Small intestine (tissue), 7 donors: ENCODE measurements at regions not wholly inside any gene's neighbourhood (a gene's known extent, or its start where the extent isn't known, plus 50 kb on each side); places are given as distances from the start of the nearest gene placed in this dataset.

Experiments
- DNase-seq, 2 donors: peaks; one replicate each; pipeline versions ENCODE4 v3.0.0 to v3.0.0-alpha.2; 2013
- FAIRE-seq: peaks from 2 replicates; lab custom pipeline; 2012; peaks lifted over from hg19 to GRCh38; lab: Jason Lieb, UNC
- H3K27ac ChIP-seq, 3 donors: one replicate each; pipeline ENCODE4 v1.5.1; 2013; ENCODE audit warnings: low read length in 2 of 3, mild to moderate bottlenecking in 2 of 3, control low read depth in 1 of 3, inconsistent platforms in 1 of 3, low read depth in 1 of 3, moderate library complexity in 1 of 3
- H3K27me3 ChIP-seq, 3 donors: one replicate each; pipeline ENCODE4 v1.6.1; 2013; ENCODE audit warnings: low read length in 3 of 3, inconsistent platforms in 1 of 3; ENCODE audit not compliant: control insufficient read depth in 3 of 3, insufficient read depth in 3 of 3
- H3K36me3 ChIP-seq, 3 donors: one replicate each; pipeline ENCODE4 v1.6.1; 2013; ENCODE audit warnings: low read length in 3 of 3, inconsistent platforms in 1 of 3, low read depth in 1 of 3, mild to moderate bottlenecking in 1 of 3, moderate library complexity in 1 of 3; ENCODE audit not compliant: control insufficient read depth in 3 of 3, insufficient read depth in 2 of 3
- H3K4me1 ChIP-seq, 3 donors: one replicate each; pipeline ENCODE4 v1.6.1; 2013; ENCODE audit warnings: low read length in 2 of 3, inconsistent platforms in 1 of 3, low read depth in 1 of 3, mild to moderate bottlenecking in 1 of 3, moderate library complexity in 1 of 3; ENCODE audit not compliant: control insufficient read depth in 3 of 3, insufficient read depth in 2 of 3
- H3K4me3 ChIP-seq, 3 donors: one replicate each; pipeline ENCODE4 v1.5.1; 2013; ENCODE audit warnings: low read length in 3 of 3, control low read depth in 1 of 3, inconsistent platforms in 1 of 3, low read depth in 1 of 3, mild to moderate bottlenecking in 1 of 3, moderate library complexity in 1 of 3
- H3K9me3 ChIP-seq, 2 donors: one replicate each; pipeline ENCODE4 v1.6.1; 2013; ENCODE audit warnings: low read depth in 1 of 2, low read length in 1 of 2; ENCODE audit not compliant: control insufficient read depth in 2 of 2, insufficient read depth in 1 of 2
- WGBS, 3 donors: extraction: QIAGEN DNeasy Blood & Tissue Kit; methylation state at CpG; one replicate each; pipeline ENCODE4 v1.1.7; 2013; 5-methylcytosine and 5-hydroxymethylcytosine counted together
- donor health status: healthy with polysubstance abuse.
- donor health status: control.
- donor health status: control.
- donor health status: Bipolar disorder and iron deficiency.
- donor health status: healthy.

DNA sequence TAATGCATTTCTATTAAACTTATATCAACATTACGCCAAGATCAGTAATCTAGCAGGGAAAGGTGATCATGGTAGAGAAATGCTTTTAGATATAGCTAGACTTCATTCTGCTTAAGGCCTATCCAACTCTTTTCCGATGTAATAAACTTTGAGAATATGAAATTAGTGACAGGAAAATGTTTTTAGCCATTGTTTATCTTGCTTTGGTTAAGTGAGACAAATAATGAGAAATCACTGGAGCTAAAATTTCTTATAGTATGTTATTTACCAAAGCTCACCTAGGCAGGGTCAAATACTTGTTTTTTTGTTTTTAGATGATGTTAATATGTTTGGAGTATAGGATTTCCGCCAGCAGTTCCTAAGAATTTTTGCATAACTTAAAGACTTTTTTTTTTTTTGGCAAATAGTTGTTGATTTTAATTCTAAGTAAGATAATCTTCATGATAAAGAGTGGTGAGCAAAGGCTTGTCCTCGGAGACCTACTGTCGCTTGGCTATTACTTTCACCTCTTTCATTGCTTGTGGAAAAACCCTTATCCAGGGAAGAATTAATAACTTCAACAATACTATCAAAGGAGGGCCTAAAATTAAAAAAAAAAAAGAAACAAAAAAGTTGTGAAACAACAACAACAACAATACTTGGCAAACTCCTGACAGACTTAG lies 98.3 kb downstream of the SOX4 start:
- Histone ChIP-seq H3K4me3 (no peak overlapping the region), H3K27ac (no peak overlapping the region), H3K36me3 (no peaks in the 10 kb centered on the region), H3K9me3 (peaks cover 0 to 6% of the 10 kb centered on the region in 2 donors), H3K4me1 (no peaks in the 10 kb centered on the region), H3K27me3 (no peaks in the 10 kb centered on the region)
- 81 to 90% (median 81%) methylated on average over 5 of the region's 5 CpGs for WGBS, 3 donors
- no peak for DNase-seq
- FAIRE-seq: no peak

DNA sequence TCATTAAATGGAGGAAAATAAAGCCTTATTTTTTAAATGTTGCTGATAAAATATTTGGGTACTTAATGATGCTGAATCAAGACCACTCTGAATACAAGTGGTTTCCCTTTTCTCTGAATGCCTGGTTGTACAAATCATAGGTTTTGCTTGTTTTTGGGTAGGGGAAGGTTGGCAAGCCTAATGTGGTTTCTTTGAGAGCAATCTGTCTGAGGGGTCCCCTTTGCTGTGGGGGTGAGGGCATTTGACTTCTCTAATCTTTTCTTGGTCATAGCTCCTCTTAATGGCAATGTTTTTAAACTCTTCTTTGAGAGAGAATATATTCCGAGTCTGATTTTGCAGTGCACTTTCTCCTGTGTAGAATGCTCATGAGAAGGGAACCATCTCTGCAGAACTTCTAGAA lies 99.2 kb downstream of the SOX4 start:
- Histone ChIP-seq H3K36me3 (no peaks in the 10 kb centered on the region), H3K27ac (no peak overlapping the region), H3K4me3 (no peak overlapping the region), H3K27me3 (no peaks in the 10 kb centered on the region), H3K4me1 (no peaks in the 10 kb centered on the region), H3K9me3 (peaks cover 0 to 5% of the 10 kb centered on the region in 2 donors)
- FAIRE-seq (no peak), DNase-seq (no peak)
- 68 to 88% (median 83%) methylated on average over 1 of the region's 1 CpG for WGBS, 3 donors

DNA sequence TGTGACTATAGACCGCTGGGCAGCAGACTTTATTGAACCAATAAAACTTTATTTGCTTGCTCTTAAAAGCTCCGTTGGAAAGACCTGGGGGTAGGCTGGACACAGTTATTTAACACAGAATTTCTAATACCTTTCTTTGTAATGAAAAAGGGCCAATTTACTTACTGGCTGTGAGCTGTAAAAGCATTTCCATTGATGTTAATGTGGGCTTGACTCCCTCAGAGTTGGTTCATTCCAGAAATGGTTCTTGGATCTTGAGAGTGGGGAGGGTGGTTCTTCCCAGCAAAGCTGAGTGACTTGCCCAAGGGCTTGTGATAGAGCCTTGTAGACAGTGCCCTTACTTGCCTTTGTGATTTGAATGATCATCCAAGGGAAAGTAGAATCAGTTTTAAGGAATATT lies 100.6 kb downstream of the SOX4 start:
- FAIRE-seq: no peak
- no peaks in the 10 kb centered on the region for H3K4me1 ChIP-seq
- H3K27me3 ChIP-seq: no peaks in the 10 kb centered on the region
- no peak overlapping the region for H3K4me3 ChIP-seq
- DNase-seq: no peak
- H3K9me3 ChIP-seq: no peaks in the 10 kb centered on the region
- H3K27ac ChIP-seq: no peak overlapping the region
- no peaks in the 10 kb centered on the region for H3K36me3 ChIP-seq
- 22 to 65% (median 32%) methylated on average over 2 of the region's 2 CpGs for WGBS, 3 donors

DNA sequence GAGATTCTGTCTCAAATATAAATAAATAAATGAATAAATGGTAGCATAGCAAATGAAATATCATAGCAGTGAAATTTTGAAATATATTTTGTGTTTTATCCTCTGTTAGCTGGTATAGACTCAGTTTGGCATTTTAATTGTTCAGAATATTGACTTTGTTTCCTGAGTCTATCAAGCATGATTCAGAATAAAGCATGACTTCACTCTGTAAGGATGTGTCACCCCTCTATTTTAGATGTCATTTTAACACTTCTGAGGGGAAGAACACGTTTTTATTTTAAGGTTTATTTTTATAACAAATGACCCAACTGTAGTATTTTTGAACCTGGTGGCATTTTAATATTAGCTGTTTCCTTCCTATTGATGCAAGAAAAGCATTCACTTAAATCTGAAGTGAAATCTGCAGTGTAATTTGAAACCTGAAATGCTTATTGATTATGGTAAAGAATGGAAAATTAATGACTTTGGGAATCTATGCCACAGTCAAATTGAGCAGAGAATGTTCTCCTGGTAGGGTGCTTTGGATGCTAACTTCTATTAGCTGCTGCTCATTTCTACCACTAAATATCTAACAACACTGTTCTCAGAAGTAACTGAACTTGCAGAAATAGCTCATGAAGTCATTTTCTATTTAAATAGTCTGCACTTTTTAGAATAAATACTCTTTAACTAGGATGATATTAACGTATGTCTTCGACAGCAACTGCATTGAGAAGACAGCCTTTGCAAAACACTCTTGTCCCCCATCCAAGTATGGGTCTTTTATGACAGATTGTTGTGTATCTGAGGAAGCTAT lies 114.2 kb downstream of the SOX4 start:
- no peaks in the 10 kb centered on the region for H3K9me3 ChIP-seq
- FAIRE-seq (no peak), DNase-seq (no peak)
- H3K4me1 ChIP-seq: no peaks in the 10 kb centered on the region
- no peaks in the 10 kb centered on the region for H3K36me3 ChIP-seq
- no peak overlapping the region for H3K27ac ChIP-seq
- H3K27me3 ChIP-seq: no peaks in the 10 kb centered on the region
- no peak overlapping the region for H3K4me3 ChIP-seq
- 50 to 61% (median 55%) methylated on average over 3 of the region's 3 CpGs for WGBS, 3 donors

DNA sequence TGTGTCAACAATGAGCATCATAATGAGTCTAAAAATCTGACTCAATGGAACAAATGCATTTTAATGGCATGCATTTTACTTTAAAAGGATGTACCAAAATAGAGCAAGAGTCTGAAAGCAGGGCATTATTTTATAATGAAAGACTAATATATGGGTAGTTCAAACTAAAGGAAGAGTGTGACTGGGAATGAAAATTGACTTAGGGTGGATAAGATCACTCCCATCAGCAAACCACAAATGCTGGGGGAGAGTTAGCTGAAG lies 114.7 kb downstream of the SOX4 start:
- FAIRE-seq: no peak

DNA sequence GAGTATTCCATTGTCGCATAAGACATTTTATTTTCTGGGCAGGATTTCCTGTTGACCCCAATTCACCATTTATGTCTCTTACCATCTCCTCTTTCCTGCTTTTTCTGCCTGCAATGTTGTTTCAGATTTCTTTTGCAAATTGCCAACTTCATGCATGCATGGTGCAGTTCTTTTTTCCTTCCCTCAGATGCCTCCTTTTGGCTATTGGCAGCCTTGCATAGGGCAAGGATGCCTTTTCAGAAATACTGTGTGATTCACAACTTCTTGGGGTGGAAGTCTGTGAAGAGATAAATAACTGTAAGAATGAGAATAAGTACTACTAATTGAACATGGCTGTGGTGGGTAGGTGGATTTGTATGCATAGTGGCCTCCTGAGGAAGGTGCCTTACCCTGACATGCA lies 116.7 kb downstream of the SOX4 start:
- Histone ChIP-seq H3K27ac (no peak overlapping the region), H3K4me3 (no peak overlapping the region), H3K36me3 (no peaks in the 10 kb centered on the region), H3K27me3 (no peaks in the 10 kb centered on the region), H3K4me1 (no peaks in the 10 kb centered on the region), H3K9me3 (no peaks in the 10 kb centered on the region)
- 60 to 96% (median 84%) methylated on average over 1 of the region's 1 CpG for WGBS, 3 donors
- DNase-seq (no peak), FAIRE-seq (no peak)

More for the DNA sequence above, 114.7 kb downstream of the SOX4 start:
- no peak for DNase-seq
- no peaks in the 10 kb centered on the region for H3K36me3 ChIP-seq
- no peaks in the 10 kb centered on the region for H3K4me1 ChIP-seq
- no peaks in the 10 kb centered on the region for H3K27me3 ChIP-seq
- no peaks in the 10 kb centered on the region for H3K9me3 ChIP-seq
- no peak overlapping the region for H3K4me3 ChIP-seq
- no peak overlapping the region for H3K27ac ChIP-seq

DNA sequence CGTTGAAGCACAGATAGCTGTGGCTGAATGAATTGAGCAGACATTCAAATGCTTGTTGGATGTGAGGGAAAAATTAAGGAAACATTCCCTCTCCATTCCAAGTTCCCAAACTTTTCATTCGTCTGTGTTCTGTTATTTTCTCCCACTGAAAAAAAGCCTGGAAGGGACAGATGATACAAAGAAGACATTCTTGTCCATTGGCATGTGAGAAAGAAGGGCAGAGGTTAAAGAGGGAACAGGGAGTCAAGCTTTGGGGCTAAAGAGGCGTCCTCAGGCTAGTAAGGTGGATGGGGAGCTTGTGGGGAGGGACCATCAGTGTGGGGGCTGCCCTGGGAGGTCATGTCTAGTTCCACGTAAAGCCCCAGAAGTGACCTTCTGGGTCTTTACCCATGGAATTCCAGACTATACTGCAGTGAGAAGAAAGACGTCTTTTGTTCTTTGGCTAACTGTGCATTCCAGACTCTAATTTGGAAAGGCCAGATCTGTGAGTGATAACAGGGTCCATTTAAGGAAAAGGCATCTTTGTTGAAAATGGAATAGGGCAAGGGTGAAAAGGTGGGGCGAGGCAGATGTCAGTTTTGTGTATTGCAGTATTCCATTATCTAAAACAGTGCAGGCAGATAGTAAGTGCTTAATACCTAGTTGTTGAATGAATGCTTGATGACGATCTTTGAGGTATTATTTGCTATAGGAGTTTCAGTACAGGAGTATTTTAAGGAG lies 117.5 kb downstream of the SOX4 start:
- Histone ChIP-seq H3K36me3 (no peaks in the 10 kb centered on the region), H3K27ac (no peak overlapping the region), H3K4me1 (no peaks in the 10 kb centered on the region), H3K9me3 (no peaks in the 10 kb centered on the region), H3K4me3 (no peak overlapping the region), H3K27me3 (no peaks in the 10 kb centered on the region)
- FAIRE-seq: no peak
- 33 to 58% (median 46%) methylated on average over 7 of the region's 7 CpGs for WGBS, 3 donors
- no peak for DNase-seq

DNA sequence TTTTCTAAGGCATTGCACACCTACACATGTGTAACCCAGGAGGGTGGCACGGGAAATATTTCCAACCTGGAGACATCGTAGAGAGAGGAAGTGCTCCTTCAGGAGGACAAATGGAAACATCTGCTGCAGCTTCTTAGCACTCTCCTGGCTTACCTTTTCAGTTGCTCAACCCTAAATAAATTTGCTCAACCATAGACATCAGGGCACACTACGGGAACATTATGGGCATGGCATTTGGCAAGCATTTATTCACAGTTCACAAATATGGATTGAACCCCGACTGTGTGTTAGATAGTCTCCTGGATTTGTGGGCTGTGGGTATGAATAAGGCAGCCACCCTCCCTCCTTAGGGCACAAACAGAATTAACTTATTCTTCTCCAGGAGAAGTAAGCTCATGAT lies 118.7 kb downstream of the SOX4 start:
- Histone ChIP-seq H3K4me3 (no peak overlapping the region), H3K9me3 (no peaks in the 10 kb centered on the region), H3K27ac (no peak overlapping the region), H3K4me1 (no peaks in the 10 kb centered on the region), H3K27me3 (no peaks in the 10 kb centered on the region), H3K36me3 (no peaks in the 10 kb centered on the region)
- FAIRE-seq (no peak), DNase-seq (no peak)
- WGBS, 3 donors: 85 to 87% (median 87%) methylated on average over 4 of the region's 4 CpGs
